ENCODE measurements at regions not wholly inside any gene's neighbourhood (a gene's known extent, or its start where the extent isn't known, plus 50 kb on each side); places are given as distances from the start of the nearest gene placed in this dataset.

DNA sequence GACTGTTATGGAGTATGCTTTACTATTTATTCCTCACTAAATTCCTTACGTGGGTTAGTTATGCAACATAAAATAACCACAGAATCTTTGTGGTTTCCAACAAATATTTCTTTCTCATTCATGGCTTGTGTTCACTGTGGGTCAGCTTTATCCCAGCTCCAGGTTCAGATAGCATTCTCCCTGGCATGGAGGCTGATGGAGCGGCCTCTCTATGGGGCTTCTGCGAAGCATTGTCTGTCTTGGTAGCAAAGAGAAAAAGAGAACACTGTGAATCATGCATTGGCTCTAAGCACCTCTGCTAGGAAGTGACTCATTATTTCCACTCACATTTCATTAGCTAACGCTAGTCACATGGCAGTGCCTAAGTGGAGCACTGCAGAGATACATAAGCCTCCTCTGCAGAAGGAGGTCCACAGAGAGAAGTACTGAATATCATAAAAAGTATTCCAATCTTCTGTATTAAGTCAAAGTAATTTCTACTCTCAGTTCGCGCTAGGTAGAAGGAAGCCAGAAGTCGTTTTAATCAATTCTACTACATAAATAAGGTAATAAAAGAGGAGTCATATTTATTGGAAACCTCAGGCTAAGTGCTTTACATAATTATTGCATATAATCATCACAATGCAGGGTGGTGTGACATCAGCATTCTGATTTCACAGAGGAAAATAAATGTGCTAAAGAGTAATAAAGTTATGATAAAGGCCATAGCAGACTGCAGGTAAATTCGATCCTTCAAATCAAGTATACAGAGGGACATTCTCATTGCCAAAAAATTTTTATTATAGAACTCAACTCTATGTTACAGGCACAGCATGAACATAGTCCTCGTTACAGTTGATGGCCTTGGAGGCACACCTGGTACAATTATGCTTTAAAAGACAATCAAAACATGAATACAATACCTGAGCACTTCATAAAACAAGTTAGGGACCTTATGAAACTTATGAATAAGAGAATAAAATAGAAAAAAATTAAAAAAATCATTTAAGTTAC, 531.1 kb downstream of the CETN3 start:
- Histone ChIP-seq H3K4me3 (ENCODE audit: low read depth in 1 of 2, low read length in 1 of 2) (no peak overlapping the region), H3K9me3 (no peaks in the 10 kb centered on the region), H3K27me3 (no peaks in the 10 kb centered on the region), H3K36me3 (no peaks in the 10 kb centered on the region), H3K27ac (no peak overlapping the region), H3K4me1 (ENCODE audit: control insufficient read depth in 1 of 2, insufficient read depth in 1 of 2, low read depth in 1 of 2, low read length in 1 of 2) (no peaks in the 10 kb centered on the region)
- no peak for TF ChIP-seq CTCF (IDR thresholded peaks at IDR 0.05)

DNA sequence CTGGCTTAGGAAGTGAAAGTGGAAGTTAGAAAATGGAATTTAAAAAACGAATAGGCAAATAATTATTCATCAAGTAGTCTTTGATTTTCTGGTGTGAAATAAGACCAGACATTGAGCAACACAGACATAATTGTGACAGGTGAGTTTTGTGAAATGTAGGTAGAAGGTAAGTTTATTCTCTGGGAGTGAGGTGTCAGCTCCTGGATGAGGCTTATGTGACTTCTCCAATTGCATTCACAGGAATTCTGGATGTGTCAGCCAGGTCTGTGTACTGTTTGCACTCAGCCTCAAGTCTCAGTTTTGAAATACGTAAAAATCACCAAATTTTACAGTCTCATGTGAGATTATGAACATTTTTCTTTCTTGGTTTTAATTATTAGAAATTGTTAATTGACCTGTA, 537.6 kb downstream of the CETN3 start:
- no peaks in the 10 kb centered on the region for H3K9me3 ChIP-seq
- H3K36me3 ChIP-seq = no peaks in the 10 kb centered on the region
- H3K27ac ChIP-seq = no peak overlapping the region
- H3K4me1 ChIP-seq (ENCODE audit: control insufficient read depth in 1 of 2, insufficient read depth in 1 of 2, low read depth in 1 of 2, low read length in 1 of 2) = no peaks in the 10 kb centered on the region
- H3K4me3 ChIP-seq (ENCODE audit: low read depth in 1 of 2, low read length in 1 of 2) = no peak overlapping the region
- H3K27me3 ChIP-seq = no peaks in the 10 kb centered on the region
- no peak for TF ChIP-seq CTCF (IDR thresholded peaks at IDR 0.05)

GRCh38 chr5:89869346-89869745, 540.2 kb downstream of the CETN3 start:
- Histone ChIP-seq H3K27me3 (no peaks in the 10 kb centered on the region), H3K9me3 (no peaks in the 10 kb centered on the region), H3K4me1 (ENCODE audit: control insufficient read depth in 1 of 2, insufficient read depth in 1 of 2, low read depth in 1 of 2, low read length in 1 of 2) (no peaks in the 10 kb centered on the region), H3K36me3 (no peaks in the 10 kb centered on the region), H3K27ac (no peak overlapping the region), H3K4me3 (ENCODE audit: low read depth in 1 of 2, low read length in 1 of 2) (no peak overlapping the region)
- no peak for TF ChIP-seq CTCF (IDR thresholded peaks at IDR 0.05)

- Histone ChIP-seq H3K27ac (no peak overlapping the region), H3K4me3 (ENCODE audit: low read depth in 1 of 2, low read length in 1 of 2) (no peak overlapping the region), H3K9me3 (no peaks in the 10 kb centered on the region), H3K36me3 (no peaks in the 10 kb centered on the region), H3K27me3 (no peaks in the 10 kb centered on the region), H3K4me1 (ENCODE audit: control insufficient read depth in 1 of 2, insufficient read depth in 1 of 2, low read depth in 1 of 2, low read length in 1 of 2) (no peaks in the 10 kb centered on the region)
- no peak for TF ChIP-seq CTCF (IDR thresholded peaks at IDR 0.05)
These were observed 543.1 kb downstream of the CETN3 start for GRCh38 chr5:89866410-89866809.

- no peak overlapping the region for H3K4me3 ChIP-seq (ENCODE audit: low read depth in 1 of 2, low read length in 1 of 2)
- H3K27ac ChIP-seq = no peak overlapping the region
- no peaks in the 10 kb centered on the region for H3K36me3 ChIP-seq
- TF ChIP-seq CTCF (IDR thresholded peaks at IDR 0.05) = no peak
- H3K27me3 ChIP-seq = no peaks in the 10 kb centered on the region
- no peaks in the 10 kb centered on the region for H3K9me3 ChIP-seq
- no peaks in the 10 kb centered on the region for H3K4me1 ChIP-seq (ENCODE audit: control insufficient read depth in 1 of 2, insufficient read depth in 1 of 2, low read depth in 1 of 2, low read length in 1 of 2)
These were observed 544.6 kb downstream of the CETN3 start for GRCh38 chr5:89864941-89865340.

Measured in neutrophil (primary cell).